H1 (cell line): ENCODE measurements at regions not wholly inside any gene's neighbourhood (a gene's known extent, or its start where the extent isn't known, plus 50 kb on each side); places are given as distances from the start of the nearest gene placed in this dataset.

Experiments used
- CTCF ChIA-PET: fragments of 300-600 bp; sonication (Branson Sonifier 250); formaldehyde crosslinking; loops from one replicate; lab custom pipeline; 2021; ENCODE audit not compliant: partially characterized antibody; lab: Charles Lee
- POLR2A ChIA-PET: fragments of 300-600 bp; sonication (Branson Sonifier 250); formaldehyde crosslinking; loops from one replicate; lab custom pipeline; 2021; ENCODE audit warnings: inconsistent platforms; ENCODE audit not compliant: partially characterized antibody; lab: Charles Lee
- DNase-seq, 2 experiments: peaks; one replicate each; pipeline versions ENCODE4 v3.0.0 to v3.0.0-alpha.2; 2010 to 2022; ENCODE audit warnings: low spot score in 2 of 2, low read depth in 1 of 2, mixed read lengths in 1 of 2
- FAIRE-seq: peaks from 2 replicates; lab custom pipeline; 2011; peaks lifted over from hg19 to GRCh38; lab: Jason Lieb, UNC
- H2AFZ ChIP-seq: 2 replicates; pipeline ENCODE4 v1.8.1; 2012; ENCODE audit warnings: low read length, inconsistent platforms
- H2AK5ac ChIP-seq: 2 replicates; pipeline ENCODE4 v1.6.1; 2013; ENCODE audit warnings: low read depth, low read length
- H2BK120ac ChIP-seq: replicated peaks from 2 replicates; pipeline ENCODE3; 2013; ENCODE audit warnings: low read depth, low read length, inconsistent platforms
- H2BK12ac ChIP-seq: 2 replicates; pipeline ENCODE4 v1.6.1; 2013; ENCODE audit warnings: low read depth, low read length
- H2BK15ac ChIP-seq: 2 replicates; pipeline ENCODE4 v1.6.1; 2013; ENCODE audit warnings: low read length
- H2BK20ac ChIP-seq: 2 replicates; pipeline ENCODE4 v1.6.1; 2013; ENCODE audit warnings: low read length
- H2BK5ac ChIP-seq: 2 replicates; pipeline ENCODE4 v1.6.1; 2013; ENCODE audit warnings: low read depth, low read length
- H3K14ac ChIP-seq: 2 replicates; pipeline ENCODE4 v1.6.1; 2013; ENCODE audit warnings: inconsistent platforms; ENCODE audit not compliant: insufficient read length
- H3K18ac ChIP-seq: 2 replicates; pipeline ENCODE4 v1.6.1; 2013; ENCODE audit warnings: low read length; ENCODE audit errors: extremely low read depth
- H3K23ac ChIP-seq: 2 replicates; pipeline ENCODE4 v1.6.1; 2013; ENCODE audit warnings: inconsistent platforms; ENCODE audit not compliant: insufficient read length
- H3K23me2 ChIP-seq: 2 replicates; pipeline ENCODE4 v1.6.1; 2013; ENCODE audit warnings: low read depth, low read length
- H3K27ac ChIP-seq: 2 replicates; pipeline ENCODE4 v1.6.1; 2011; ENCODE audit warnings: low read depth, low read length, inconsistent platforms
- H3K27me3 ChIP-seq, 4 experiments: replicated peaks in 1 of 4; 1 replicate in 1 of 4; 2 replicates in 3 of 4; pipeline versions ENCODE4 v1.6.1 to v1.8.1; 2011 to 2013; ENCODE audit warnings: low read length in 3 of 4, mild to moderate bottlenecking in 3 of 4, inconsistent platforms in 2 of 4, mixed read lengths in 2 of 4, moderate library complexity in 1 of 4; ENCODE audit not compliant: control insufficient read depth in 3 of 4, insufficient read depth in 3 of 4; ENCODE audit errors: extremely low read depth in 1 of 4
- H3K36me3 ChIP-seq, 4 experiments: 2 replicates each; pipeline versions ENCODE4 v1.6.1 to v1.8.1; 2011 to 2013; ENCODE audit warnings: mild to moderate bottlenecking in 4 of 4, low read length in 3 of 4, moderate library complexity in 2 of 4, control low read depth in 1 of 4, inconsistent platforms in 1 of 4; ENCODE audit not compliant: insufficient read depth in 4 of 4, control insufficient read depth in 2 of 4
- H3K4ac ChIP-seq: replicated peaks from 2 replicates; pipeline ENCODE3; 2013; ENCODE audit warnings: low read length, low read depth, mixed read lengths, inconsistent platforms; ENCODE audit not compliant: insufficient read length
- H3K4me1 ChIP-seq, 4 experiments: replicated peaks in 1 of 4; 1 replicate in 1 of 4; 2 replicates in 3 of 4; pipeline versions ENCODE4 v1.6.1 to v1.8.1; 2011 to 2013; ENCODE audit warnings: low read length in 3 of 4, inconsistent platforms in 2 of 4, mixed read lengths in 1 of 4; ENCODE audit not compliant: insufficient read depth in 4 of 4, control insufficient read depth in 3 of 4
- H3K4me2 ChIP-seq, 2 experiments: 2 replicates each; pipeline versions ENCODE4 v1.6.1 to v1.8.1; 2011 to 2013; ENCODE audit warnings: low read depth in 2 of 2, low read length in 2 of 2, control low read depth in 1 of 2, inconsistent platforms in 1 of 2, mild to moderate bottlenecking in 1 of 2; ENCODE audit not compliant: insufficient read depth in 1 of 2
- H3K4me3 ChIP-seq, 4 experiments: fragments of 200-600, 300-600 bp in 1 of 4; sonication (generic), shearing (Covaris generic), sonication (Bioruptor Twin) in 1 of 4; 2 replicates each; pipeline versions ENCODE4 v1.5.1 to v1.8.1; 2011 to 2016; ENCODE audit warnings: low read length in 4 of 4, low read depth in 3 of 4, control low read depth in 2 of 4, inconsistent platforms in 2 of 4, mild to moderate bottlenecking in 2 of 4, mixed read lengths in 1 of 4, moderate library complexity in 1 of 4; ENCODE audit not compliant: insufficient read depth in 2 of 4; ENCODE audit errors: extremely low read depth in 1 of 4
- H3K56ac ChIP-seq: replicated peaks from 2 replicates; pipeline ENCODE3; 2013; ENCODE audit warnings: low read depth, mild to moderate bottlenecking, mixed read lengths, low read length, inconsistent platforms; ENCODE audit not compliant: insufficient read length
- H3K79me1 ChIP-seq: 2 replicates; pipeline ENCODE4 v1.6.1; 2013; ENCODE audit warnings: low read depth, low read length, control low read depth
- H3K79me2 ChIP-seq, 2 experiments: 2 replicates each; pipeline versions ENCODE4 v1.6.1 to v1.8.1; 2012 to 2013; ENCODE audit warnings: low read length in 2 of 2, mild to moderate bottlenecking in 2 of 2, inconsistent platforms in 1 of 2; ENCODE audit not compliant: insufficient read depth in 2 of 2, control insufficient read depth in 1 of 2
- H3K9ac ChIP-seq, 4 experiments: replicated peaks in 1 of 4; 1 replicate in 1 of 4; 2 replicates in 3 of 4; pipeline versions ENCODE4 v1.6.1 to v1.8.1; 2011 to 2013; ENCODE audit warnings: low read depth in 3 of 4, low read length in 3 of 4, control low read depth in 2 of 4, mild to moderate bottlenecking in 2 of 4, moderate library complexity in 2 of 4, inconsistent platforms in 1 of 4; ENCODE audit errors: extremely low read depth in 1 of 4
- H3K9me3 ChIP-seq, 2 experiments: 2 replicates each; pipeline versions ENCODE4 v1.6.1 to v1.8.1; 2012 to 2013; ENCODE audit warnings: mild to moderate bottlenecking in 2 of 2, moderate library complexity in 2 of 2, control low read depth in 1 of 2, inconsistent platforms in 1 of 2, low read depth in 1 of 2, low read length in 1 of 2, mixed read lengths in 1 of 2; ENCODE audit not compliant: insufficient read depth in 2 of 2
- H4K20me1 ChIP-seq, 2 experiments: replicated peaks in 1 of 2; 2 replicates each; pipeline versions ENCODE3 to v1.8.1; 2011 to 2013; ENCODE audit warnings: inconsistent platforms in 2 of 2, low read length in 2 of 2, mild to moderate bottlenecking in 1 of 2; ENCODE audit not compliant: insufficient read depth in 2 of 2, control insufficient read depth in 1 of 2
- H4K5ac ChIP-seq: 2 replicates; pipeline ENCODE4 v1.6.1; 2013; ENCODE audit warnings: low read length, low read depth, mixed read lengths, inconsistent platforms; ENCODE audit not compliant: insufficient read length
- H4K8ac ChIP-seq: 2 replicates; pipeline ENCODE4 v1.8.0; 2013; ENCODE audit warnings: mild to moderate bottlenecking, moderate library complexity, low read length, inconsistent platforms; ENCODE audit not compliant: insufficient read depth; ENCODE audit errors: extremely low read depth
- H4K91ac ChIP-seq: replicated peaks from 2 replicates; pipeline ENCODE3; 2013; ENCODE audit warnings: low read length, mixed read lengths, inconsistent platforms; ENCODE audit not compliant: insufficient read length
- BRCA1 ChIP-seq: IDR thresholded peaks from 2 replicates; pipeline ENCODE4 v1.6.1; 2012; ENCODE audit warnings: low read depth, low read length, improper control_type of control experiment
- JUND ChIP-seq: IDR thresholded peaks from 2 replicates; pipeline ENCODE4 v1.6.1; 2011; ENCODE audit warnings: mild to moderate bottlenecking, improper control_type of control experiment, low read length
- KDM4A ChIP-seq: IDR thresholded peaks from one replicate; pipeline ENCODE4 v1.7.1; 2012; ENCODE audit warnings: low read depth, mild to moderate bottlenecking, moderate library complexity, low read length, inconsistent platforms; ENCODE audit not compliant: severe bottlenecking
- NANOG ChIP-seq: IDR thresholded peaks from 2 replicates; pipeline ENCODE4 v1.6.1; 2011; ENCODE audit warnings: low read length, low read depth, mild to moderate bottlenecking, inconsistent platforms; ENCODE audit not compliant: insufficient read depth, poor library complexity, severe bottlenecking
- PHF8 ChIP-seq: fragments of 200-600 bp; sonication (generic); conservative IDR thresholded peaks from 2 replicates; pipeline ENCODE4 v1.7.1; 2012; ENCODE audit warnings: low read depth, mild to moderate bottlenecking, inconsistent platforms, low read length, moderate library complexity
- SIX5 ChIP-seq: IDR thresholded peaks from 2 replicates; pipeline ENCODE4 v1.6.1; 2011; ENCODE audit warnings: mild to moderate bottlenecking, low read depth, low read length
- SRF ChIP-seq: IDR thresholded peaks from 2 replicates; pipeline ENCODE4 v1.6.1; 2011; ENCODE audit warnings: mild to moderate bottlenecking, low read depth, low read length, moderate library complexity
- TAF1 ChIP-seq: IDR thresholded peaks from 2 replicates; pipeline ENCODE4 v1.6.1; 2011; ENCODE audit warnings: mild to moderate bottlenecking, low read depth, low read length
- USF2 ChIP-seq: IDR thresholded peaks from 2 replicates; pipeline ENCODE4 v1.6.1; 2011; ENCODE audit warnings: low read length, improper control_type of control experiment
- WGBS, 2 experiments: shearing (Covaris generic) in 1 of 2; methylation state at CpG; one replicate each; pipeline versions ENCODE4 v1.1.6 to v1.1.7; 2013 to 2015; ENCODE audit warnings: low lambda C conversion rate in 2 of 2, mixed read lengths in 2 of 2, inconsistent platforms in 1 of 2, low coverage in 1 of 2, missing lambda C conversion rate in 1 of 2; ENCODE audit not compliant: insufficient replicate concordance in 2 of 2, insufficient coverage in 1 of 2, insufficient read length in 1 of 2; ENCODE audit errors: extremely low coverage in 1 of 2, missing lambda C conversion rate in 1 of 2; 5-methylcytosine and 5-hydroxymethylcytosine counted together

- Histone ChIP-seq H3K4me2 (no peak overlapping the region), H3K36me3 (no peaks in the 10 kb centered on the region), H4K5ac (no peak overlapping the region), H3K27ac (no peak overlapping the region), H4K91ac (no peak overlapping the region), H3K4me1 (no peaks in the 10 kb centered on the region), H3K9ac (no peak overlapping the region), H2BK20ac (no peak overlapping the region), H3K79me2 (no peaks in the 10 kb centered on the region), H3K14ac (no peak overlapping the region), H3K9me3 (no peaks in the 10 kb centered on the region), H2BK5ac (no peak overlapping the region), H2BK15ac (no peak overlapping the region), H4K20me1 (no peaks in the 10 kb centered on the region), H2BK12ac (no peak overlapping the region), H2AFZ (no peak overlapping the region), H3K23ac (no peak overlapping the region), H4K8ac (no peak overlapping the region), H3K56ac (no peak overlapping the region), H3K4ac (no peak overlapping the region), H3K23me2 (no peaks in the 10 kb centered on the region), H3K79me1 (no peaks in the 10 kb centered on the region), H3K27me3 (no peaks in the 10 kb centered on the region), H2BK120ac (no peak overlapping the region), H2AK5ac (no peak overlapping the region), H3K4me3 (no peak overlapping the region), H3K18ac (no peak overlapping the region)
- ChIA-PET POLR2A (no interaction called here), CTCF (interaction anchor here (0.7 to 1.6 kb wide), 7 partner anchors 9 to 831 kb away, joined by 3 to 5 read pairs (median 4); no protein-coding TSS in a partner anchor)
- FAIRE-seq (no peak), DNase-seq (no peak)
- whole genome bisulfite sequencing, 2 experiments = 89% methylated on average over 5 of the region's 5 CpGs; no CpG with 5 or more reads in 1 of the 2 experiments
- TF ChIP-seq KDM4A = no peak
- TF ChIP-seq JUND = no peak
- TF ChIP-seq PHF8 = no peak
- TF ChIP-seq NANOG = no peak
- TF ChIP-seq TAF1 = no peak
- no peak for TF ChIP-seq USF2
- no peak for TF ChIP-seq SIX5
- no peak for TF ChIP-seq SRF
- no peak for TF ChIP-seq BRCA1
Observed at GRCh38 chr2:198654646-198655045, 803.1 kb downstream of the SATB2 start.
